ENCODE measurements at regions not wholly inside any gene's neighbourhood (a gene's known extent, or its start where the extent isn't known, plus 50 kb on each side); places are given as distances from the start of the nearest gene placed in this dataset.
"Not testable (repeated sequence)": the region's sequence is repeated elsewhere in the genome, so short reads cannot be mapped to it uniquely, and the experiment has no call there.

DNA sequence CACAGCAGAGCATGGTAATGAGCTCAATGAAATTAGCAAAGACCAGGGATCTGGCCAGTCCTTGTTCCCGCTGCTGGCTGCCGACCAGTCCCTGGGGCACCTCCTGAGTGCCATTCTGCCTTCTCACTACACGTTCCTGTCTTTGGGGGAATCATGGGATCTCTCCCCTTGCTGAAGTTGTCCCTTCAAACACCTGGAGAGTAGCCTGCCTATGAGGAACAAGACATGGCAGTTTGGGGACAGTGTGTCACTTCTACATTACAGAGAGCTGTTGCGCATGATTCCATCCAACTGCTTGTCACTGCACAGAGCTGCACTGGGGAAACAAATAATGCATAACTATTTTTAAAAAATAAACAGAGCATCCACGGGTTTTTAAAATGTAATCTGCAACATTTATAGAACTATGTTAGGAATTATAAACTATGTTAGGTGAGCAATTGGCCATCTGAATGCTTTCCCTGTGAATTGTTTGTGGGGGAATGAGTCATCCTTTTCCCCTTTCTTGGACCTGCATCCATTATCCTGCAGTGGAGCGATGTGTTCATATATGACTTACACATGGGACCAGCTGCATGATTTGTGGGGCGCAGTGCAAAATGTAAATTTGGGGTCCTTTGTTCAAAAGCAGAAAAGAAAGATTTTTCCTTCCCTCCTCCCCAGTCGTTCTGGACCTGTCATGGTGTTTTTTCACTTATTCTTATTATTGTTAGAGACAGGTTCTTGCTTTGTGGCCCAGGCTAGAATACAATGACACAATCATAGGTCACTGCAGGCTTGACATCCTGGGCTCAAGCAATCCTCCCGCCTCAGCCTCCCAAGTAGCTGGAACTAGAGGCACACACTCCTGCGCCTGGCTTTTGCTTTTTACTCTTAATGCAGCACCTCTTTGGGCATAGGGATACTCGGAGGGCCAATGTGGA, 115.0 kb upstream of the TBL1X start:
- no peak for DNase-seq

DNA sequence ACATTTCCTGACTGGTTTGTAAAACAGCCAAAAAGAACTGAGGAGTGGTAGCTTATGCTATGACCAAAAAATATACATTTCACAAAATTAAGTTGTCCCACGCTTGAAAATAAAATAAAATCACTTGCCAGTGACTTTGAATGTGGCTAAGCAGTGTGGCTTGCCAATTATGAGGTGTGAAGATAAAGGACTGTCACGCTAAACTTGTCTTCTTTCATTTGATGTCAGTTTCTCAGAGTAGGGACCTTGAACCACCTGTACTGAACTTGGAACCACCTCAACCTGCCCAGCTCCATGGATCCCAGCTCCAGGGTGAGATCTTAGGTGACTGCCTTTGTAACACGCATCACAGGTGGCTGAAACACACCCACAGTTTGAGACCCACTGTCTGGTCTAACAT, 113.7 kb upstream of the TBL1X start:
- DNase-seq, result no peak

DNA sequence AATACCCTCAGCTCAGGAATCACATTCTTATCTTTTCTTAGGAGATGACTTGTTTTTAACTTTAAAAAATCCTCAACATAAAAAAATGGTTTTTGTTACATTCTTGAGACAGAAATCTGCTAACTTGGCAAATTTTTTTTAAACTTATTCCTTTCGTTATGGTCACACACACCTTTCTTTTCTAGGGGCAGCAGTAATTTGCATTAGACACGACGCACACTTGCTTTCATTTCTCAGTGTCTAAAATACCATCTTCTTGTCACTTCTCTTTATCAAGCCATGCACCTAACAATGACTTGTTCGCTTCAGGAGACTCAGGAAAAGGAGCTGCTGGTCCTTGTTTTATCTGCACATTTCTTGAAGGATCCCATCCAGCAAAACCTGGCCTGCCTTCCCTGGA, 112.6 kb upstream of the TBL1X start:
- no peak for DNase-seq

DNA sequence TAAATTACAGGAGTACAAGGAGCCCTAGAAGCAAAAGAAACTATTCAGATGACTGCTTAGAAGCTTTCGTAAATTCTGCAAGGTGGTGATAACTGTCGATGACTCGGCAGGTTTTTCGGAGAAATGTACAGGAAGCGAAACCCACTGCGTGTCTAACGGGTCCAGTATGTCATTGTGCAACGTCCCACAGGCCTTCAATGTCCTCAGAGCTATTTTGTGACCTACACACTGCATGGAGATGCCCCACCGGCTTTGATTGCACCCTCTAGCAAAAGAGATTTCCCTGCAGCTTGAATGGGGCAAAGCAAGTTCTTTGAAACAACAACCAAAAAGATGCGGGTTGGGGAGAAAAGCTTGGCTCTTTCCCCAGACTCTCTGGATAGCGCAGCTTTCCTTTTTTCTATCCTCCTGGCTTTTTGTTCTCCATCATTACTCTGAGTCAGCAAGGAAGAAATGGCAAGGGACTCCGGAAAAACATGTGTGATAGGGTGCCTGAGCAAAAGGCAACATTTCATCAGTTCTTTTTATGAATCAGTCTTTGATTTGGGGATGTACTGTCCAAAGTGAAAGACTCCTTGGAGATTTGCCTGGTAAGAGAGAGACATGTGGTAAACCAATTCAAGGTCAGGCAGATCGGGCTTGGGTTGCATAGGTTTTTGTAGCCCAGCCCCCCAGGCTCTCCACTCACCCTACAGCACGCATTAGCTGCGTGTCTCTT, 112.0 kb upstream of the TBL1X start:
- no peak for DNase-seq

DNA sequence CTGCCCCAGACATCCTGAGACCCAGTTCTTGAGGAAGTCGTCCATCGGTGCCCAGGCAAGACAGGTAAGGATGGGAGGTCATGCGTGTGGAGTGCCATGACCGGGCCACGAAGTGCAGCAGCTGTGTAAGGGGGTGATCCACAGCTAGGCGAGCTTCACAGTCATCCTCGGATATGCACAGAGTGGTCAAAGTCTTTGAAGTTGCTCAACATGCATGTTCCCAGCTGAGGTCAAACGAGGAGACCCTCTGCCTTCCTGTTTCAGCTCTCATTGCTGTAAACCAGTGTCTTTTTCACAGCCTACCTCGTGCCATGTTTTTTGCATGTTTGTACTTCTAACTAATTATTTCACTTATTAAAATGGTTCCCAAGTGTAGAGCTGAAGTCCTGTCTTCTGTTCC, 109.9 kb upstream of the TBL1X start:
- DNase-seq, result no peak

DNA sequence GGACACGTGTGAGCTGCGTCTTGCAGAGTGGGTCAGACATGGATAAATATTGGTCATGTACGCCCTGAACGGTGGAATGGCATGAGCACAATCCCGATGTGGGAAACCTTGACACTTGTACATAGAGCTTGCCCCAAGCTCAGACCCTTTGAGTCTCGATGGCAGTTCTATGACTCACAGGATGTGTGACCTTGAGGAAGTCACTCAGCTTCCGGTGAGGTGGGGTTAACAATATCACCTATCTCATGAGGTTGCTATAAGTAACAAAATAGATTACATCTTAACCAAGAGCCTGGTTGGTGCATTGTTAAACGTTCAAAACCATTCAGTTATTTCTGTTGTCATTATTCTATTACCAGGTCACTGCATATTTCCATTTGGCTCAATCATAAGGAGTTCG, 109.1 kb upstream of the TBL1X start:
- no peak for DNase-seq

DNA sequence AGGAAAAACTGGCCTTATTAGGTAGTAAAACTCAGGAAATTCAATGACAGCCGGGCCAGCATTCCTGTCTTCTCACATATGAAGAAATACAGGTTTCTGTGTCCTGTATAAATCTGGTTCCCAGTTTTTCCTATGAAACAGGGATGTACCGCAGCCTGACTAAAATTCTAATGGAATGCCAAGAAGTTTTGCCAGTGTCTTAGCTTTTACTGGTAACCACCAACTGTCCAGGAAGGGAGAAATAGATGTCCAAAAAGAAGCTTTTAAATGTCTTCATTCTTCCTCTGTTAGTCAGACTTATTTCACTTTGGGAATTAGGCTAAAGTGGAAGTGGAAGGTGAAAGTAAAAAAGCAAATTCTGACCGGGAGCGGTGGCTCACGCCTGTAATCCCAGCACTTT, 108.0 kb upstream of the TBL1X start:
- no peak for DNase-seq

DNA sequence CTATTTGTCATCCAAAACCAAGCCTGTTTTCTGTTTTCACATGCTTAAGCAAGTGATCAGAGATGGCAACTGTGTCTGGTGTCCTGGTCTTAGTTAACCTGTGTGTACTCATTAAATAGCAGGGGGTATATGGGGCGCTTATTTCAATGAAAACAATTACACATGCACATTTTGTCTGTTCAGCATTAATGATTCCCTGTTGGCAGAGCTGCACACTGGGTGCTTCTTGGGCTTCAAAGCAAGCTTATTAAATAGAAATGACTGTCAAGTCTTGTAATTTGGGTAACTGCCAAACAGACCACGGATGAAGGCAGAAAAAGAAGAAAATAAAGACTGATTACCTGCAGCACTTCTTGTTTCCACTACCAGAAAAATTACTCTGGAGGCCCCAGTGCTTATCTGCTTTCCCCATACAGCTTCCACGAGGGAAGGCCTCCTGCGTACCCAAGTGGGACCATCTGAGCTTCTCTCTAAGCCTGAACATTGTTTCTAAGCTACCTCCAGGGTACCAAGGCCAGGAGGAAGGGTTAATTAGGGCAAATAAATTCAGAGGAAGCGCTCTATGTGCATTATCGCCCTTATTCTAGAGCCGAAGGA, 107.2 kb upstream of the TBL1X start:
- no peak for DNase-seq

DNA sequence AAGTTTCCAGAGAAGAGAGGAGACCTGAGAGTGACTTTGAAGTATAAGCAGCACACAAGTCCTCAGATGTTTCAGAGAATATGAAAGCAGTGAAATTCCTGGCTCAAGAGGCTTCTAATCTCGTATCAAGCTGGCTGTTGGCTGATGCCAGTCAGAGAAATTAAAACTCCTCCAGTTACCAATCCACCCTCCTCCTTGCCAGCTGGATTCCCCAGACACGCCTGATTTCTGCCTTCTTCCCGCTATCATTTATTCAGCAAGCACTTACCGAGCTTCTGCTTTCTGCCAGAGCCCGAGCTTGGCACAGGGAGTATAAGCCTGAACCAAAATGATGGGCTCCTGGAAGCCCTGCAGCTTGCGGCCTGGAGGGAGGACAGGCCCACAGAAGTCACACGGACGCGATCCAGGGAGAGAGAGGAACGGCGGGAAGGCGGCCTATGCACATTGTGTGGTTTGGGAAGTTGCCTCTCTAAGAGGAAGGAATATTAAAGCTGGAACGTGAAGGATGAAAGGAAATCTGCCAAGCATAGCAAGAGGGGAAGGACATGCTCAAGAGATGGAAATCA, 102.4 kb upstream of the TBL1X start:
- DNase-seq, result no peak

DNA sequence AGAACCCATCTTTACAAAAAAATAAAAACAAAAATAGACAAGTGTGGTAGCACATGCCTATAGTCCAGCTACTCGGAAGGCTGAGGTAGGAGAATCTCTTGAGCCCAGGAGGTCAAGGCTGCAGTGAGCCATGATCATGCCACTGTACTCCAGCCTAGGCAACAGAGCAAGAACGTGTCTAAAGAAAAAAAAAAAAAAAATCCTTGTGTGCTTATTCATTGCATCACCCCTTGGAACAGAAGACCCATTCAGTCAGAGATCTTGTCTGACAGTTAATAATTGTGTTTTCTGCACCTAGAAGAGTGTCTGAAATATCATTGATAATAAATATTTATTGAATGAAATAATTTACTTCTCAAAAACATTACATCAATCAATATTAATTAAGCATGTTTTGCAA, 97.4 kb upstream of the TBL1X start:
- no peak for DNase-seq

DNA sequence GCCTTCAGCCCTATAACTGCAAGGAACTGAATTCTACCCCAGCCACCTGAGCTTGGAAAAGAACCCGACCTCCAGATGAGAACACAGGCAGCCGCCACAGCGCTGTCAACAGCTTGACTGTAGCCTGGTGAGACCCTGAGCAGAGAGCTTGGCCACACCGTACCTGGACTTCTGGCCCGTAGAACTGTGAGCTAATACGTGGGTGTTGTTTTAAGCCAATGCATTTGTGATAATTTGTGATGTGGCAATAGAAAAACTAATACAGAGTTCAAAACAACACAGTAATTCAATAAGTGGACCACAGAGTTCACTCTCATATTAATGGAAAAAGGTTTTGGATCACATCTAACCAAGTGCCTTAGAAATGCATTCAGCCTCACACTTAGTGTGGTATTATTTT, 96.6 kb upstream of the TBL1X start:
- DNase-seq, result no peak

DNA sequence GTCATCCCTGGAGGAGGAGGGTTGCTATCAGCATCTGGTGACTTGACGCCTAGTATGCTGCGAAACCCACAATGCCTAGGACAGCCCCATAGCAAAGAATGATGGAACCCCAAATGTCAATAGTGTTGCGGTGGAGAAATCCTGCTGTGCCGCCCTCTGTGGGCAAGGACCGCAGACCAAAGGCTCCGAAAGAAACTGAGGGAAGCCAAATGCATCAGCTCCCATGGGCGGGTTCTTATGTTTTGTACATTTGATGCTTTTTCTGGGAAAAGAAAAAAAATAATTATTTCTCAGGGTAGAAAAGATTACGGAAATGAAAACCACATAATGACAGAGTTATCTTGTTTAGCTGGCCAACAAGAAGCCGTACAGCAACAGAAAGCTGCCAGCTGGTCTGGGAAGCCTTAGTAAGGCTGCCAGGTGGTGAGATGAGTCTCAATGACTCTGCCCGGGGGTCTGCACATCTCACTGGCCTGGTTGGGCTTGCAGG, 95.0 kb upstream of the TBL1X start:
- no peak for DNase-seq

DNA sequence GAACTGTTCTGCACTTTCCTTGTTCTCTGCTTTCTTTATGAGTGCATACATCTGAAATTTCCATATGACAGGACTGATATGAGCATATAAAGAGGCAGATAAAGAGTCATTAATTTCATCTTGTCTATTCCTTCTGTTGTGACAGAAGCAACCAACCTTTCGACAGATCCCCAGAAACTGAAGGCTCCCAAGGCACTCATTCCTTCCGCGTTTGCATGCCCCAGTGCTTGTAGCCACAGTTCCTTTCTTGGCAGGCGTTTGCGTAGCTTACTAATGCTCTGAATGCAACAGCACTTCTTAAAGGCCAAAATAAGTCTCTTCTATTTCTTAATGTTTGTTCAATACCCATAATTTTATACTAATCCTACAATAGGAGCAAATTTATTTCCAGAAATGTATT, 94.0 kb upstream of the TBL1X start:
- no peak for DNase-seq

DNA sequence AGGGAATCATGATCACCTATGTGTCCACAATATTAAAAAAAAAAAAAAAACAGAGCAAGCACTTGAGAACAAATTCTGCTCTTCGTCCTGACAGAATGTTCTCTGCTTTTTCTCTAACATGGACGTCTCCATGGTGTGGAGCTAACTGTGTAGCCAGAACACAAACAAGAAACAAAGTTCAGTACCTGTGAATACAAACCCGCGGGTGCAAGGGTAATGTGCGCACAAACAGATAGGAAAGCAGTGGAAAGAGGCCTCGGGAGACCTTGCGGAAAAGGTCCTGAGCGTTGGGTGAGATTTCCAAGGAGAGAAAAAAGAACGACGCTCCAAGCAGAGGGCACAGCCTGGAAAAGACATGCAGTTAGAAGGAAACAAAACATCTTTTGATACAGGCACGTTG, 92.0 kb upstream of the TBL1X start:
- no peak for DNase-seq

DNA sequence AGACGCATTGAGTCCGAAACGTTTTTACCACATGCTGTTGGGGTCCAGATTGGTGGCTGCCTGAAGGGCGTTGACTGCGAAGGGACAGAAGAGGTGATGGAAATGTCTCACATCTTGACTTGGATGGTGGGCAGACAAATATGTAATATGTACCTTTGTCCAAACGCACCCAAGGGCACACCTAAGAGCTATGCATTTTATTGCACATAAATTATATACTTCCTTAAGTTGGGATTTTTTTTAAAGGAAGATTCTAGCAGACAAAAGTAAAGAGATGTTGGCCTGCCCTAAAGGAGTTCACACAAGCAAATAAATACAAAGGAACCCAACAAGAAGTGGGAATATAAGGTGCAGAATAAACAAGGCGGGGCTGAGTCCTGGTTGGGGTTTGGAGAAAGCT, 91.1 kb upstream of the TBL1X start:
- DNase-seq, result no peak

DNA sequence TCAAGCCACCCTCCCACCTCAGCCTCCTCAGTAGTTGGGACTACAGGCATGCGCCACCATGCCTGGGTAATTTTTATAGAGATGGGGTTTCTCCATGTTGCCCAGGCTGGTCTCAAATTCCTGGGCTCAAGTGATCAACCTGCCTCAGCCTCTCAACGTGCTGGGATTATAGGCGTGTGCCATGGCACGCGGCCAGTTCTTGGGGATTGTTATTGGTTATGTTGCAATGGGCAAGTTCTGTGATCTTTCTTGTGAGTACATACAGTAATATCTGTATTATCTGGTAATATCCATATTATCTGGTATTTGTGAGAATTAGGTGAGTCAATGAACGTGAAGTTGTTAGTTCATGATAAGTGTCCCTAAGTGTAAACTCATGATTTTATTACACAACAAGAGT, 90.3 kb upstream of the TBL1X start:
- no peak for DNase-seq

DNA sequence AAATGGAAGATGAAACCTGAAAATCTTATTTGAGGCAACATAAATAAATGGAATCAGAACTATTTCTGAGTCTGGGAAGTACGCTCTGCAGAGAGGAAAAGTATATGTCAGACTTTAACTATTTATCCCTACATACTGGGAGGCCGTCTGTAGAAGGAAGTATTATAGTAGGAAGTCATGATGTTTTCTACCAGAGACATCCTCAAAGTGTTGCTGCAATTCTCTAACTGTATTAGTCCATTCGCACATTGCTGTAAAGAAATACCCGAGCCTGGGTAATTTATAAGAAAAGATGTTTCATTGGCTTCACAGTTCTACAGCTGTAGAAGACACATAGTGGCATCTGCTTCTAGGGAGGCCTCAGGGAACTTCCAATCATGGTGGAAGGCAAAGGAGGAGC, 88.7 kb upstream of the TBL1X start:
- no peak for DNase-seq

DNA sequence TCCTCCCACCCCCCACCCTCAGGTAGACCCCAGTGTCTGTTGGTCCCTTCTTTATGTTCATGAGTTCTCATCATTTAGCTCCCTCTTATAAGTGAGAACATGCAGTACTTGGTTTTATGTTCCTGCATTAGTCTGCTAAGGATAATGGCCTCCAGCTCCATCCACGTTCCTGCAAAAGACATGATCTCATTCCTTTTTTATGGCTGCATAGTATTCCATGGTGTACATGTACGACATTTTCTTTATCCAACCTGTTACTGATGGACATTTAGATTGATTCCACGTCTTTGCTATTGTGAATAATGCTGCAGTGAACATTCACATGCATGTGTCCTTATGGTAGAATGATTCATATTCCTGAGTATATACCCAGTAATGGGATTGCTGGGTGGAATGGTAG, 87.6 kb upstream of the TBL1X start:
- not testable (repeated sequence) for DNase-seq

DNA sequence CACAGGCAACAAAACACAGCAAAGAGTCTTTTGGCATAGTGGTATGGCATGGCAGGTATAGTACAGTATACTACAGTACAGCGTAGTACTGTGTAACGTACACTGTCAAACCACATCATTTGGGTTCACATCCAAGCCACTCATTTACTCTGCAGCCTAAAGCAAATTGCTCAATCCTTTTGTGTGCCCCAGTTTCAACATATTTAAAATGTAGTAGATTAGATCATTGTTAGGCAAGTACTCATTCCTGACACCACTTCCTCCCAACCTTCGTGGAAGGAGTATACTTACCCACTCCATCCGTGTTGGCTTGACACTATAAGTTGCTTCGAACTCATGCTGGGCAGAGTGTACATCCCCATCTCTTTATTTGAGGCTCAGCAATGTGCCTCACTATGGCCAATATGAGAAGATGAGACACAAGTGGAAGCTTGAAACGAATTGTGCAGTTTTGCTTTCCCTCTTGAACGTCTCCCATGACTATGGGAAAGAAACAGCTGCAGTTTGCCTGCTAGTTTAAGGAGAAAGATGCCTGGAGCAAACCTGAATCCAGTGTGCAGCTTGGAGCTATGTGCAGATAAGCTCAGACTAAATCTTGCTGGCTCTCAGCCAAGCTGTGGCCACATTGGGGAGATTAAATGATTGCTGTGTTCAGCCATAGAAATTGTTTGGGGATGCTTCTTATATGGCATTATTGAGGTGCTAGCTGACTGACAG, 85.7 kb upstream of the TBL1X start:
- DNase-seq, result no peak

DNA sequence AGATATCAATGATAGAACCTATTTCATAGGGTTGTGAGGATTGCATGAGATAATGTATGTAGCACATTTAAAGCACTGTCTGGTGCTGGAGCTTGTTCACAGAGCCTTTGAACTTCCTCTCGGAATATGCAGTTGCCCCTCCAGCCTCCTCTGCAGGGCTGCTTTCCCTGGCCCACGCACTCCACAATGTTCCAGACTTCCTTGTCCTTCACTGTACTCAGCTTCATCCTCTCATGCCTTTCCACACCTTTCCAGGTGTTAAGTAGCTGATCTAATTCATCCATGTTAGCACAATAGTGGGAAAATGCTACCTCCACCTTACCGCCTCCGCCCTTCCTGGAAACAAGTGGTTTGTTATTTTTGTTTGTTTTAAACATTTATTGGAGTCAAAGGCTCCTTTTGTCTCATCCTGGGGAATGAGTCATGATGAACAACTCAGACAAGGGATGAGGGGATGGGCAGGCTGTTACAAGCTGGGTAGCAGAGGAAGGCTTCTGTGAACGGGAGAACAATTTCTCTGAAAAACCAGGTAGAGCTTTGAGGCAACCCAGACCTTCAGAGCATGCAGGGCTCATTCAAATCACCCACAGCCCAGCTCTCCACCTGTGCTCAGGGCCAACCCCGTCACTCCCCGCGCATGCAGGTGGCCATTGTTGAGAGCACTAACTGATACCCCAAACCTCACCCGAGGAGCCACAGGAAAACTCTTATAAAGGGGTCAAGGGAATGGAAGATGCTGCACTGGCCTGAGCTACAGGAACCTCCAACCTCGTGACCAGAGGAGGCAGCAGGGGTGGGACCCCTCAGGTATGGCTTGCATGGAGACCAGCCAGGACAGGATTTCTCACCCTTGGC, 84.9 kb upstream of the TBL1X start:
- no peak for DNase-seq

DNA sequence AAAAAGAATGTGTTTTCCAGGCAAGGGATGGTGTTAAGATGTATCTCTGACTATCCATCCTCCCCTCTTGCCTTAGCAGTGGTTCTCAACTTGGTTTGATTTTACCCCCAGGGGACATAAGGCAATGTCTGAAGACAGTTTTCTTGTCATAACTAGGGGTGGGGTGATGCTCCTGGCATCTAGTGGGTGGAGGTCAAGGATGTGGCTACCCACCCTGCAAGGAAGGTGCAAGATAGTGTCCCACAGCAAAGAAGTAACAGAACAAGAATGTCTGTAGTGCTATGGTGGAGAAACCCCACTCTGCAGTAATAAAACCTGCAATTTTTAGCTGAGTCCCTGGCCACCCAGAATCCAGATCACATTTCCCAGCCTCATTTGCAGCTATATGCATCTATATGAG, 81.2 kb upstream of the TBL1X start:
- no peak for DNase-seq

DNA sequence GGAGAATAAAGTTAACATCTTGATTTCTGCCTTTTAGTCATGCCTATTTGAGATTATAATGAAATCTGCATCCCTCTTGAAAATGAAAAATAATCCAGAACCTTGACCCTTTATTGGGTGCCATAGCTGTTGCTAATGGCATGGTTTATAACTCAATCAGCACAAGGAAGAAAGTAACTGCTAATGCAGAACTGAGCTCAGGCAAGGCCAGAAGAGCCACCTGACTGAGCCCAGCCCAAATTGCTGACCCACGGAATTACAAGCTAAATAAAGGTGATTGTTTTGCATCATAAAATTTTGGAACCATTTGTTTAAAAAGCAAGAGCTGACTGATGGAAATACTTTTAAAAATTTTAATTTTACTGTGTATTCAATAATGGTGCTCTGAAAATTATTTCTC, 76.4 kb upstream of the TBL1X start:
- DNase-seq, result no peak

Measured in activated T-cell treated with anti-CD3 and anti-CD28 coated beads, Interleukin-2, amount 50 U/mL, for 1 hour (primary cell).